ENCODE measurements at regions not wholly inside any gene's neighbourhood (a gene's known extent, or its start where the extent isn't known, plus 50 kb on each side); places are given as distances from the start of the nearest gene placed in this dataset.

DNA sequence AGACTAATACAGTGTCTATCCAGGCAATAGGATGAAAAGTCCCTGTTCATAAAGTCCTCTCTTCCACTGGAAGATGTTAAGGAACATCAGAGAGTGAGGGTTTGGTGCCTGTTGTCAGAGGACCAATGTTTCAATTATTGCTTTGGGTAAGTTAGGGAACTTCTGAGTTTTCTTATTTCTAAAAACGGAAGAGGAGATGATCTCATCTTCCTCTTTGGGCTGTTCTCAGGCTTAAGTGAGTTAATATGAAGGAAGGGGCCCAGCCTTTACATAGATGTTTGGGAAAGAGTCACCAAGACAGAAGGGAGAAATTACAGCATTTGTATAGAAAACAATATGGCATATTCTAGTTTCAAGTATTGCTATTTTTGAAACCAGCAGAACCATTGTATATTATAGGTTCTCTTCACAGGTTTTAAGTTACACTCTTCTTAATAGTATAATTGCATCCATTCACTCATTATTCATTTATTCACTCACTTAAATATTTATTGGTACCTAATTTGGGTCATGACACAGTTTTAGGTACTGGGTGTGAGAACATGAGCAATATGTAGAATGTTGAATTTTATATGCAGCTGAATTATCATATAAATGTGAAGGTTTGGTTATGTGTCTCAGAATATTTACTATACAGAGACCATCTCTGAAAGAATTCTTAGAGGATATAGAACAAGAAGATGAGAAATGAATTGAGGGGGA, 68.5 kb upstream of the LRIG3 start:
- no peak for DNase-seq (ENCODE audit: low read depth in 2 of 2)

DNA sequence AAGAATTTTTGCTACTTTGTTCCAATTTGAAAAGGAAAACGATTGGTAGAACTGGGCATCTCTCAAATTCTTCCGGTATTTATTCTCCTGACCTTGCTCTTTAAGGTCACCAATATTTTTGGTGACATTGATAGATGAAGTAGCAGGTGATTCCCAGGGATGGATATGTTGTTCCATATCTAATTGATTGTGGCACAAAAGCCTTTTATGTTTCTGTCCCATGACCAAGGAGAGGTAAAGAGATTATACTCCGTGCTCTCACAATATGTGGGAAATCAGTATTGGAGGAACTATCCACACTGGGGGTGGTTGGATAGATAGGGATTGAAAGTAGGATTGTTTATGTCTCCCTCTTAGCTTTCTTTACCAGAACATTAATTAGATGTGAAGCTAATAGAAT, 61.7 kb upstream of the LRIG3 start:
- DNase-seq (ENCODE audit: low read depth in 2 of 2): no peak

DNA sequence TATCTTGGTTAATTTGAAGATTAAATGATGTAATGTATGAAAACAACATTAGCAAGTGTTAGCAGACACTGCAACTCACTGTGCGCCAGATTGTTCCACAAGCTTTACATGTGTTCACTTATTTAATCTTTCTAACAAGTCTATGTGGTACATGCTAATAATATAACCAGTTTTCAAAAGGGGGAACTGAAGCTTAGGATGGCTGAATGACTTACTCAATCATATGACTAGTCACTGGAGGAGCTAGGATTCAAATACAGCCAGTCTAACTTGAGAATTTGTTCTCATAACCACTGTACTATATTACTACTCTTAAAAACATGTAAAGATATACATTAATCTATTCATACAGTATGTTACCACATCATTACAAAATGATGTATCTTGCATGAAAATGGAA, 60.5 kb upstream of the LRIG3 start:
- DNase-seq (ENCODE audit: low read depth in 2 of 2): no peak

DNA sequence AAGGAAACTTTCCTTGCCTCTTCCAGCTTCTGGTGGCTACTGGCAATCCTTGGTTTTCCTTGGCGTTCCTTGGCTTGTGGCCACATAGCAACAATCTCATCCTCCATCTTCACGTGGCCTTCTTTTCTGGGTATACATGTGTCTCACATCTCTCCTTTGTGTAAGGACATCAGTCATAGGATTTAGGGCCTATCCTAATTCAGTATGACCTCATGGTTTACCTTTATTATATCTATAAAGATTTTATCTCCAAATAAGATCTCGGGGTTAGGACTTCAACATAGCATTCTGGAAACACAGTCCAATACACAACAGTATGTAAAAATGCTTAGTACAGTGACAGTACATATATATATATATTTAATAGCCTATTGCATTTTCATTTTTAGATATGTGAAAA, 58.4 kb upstream of the LRIG3 start:
- DNase-seq (ENCODE audit: low read depth in 2 of 2): no peak

DNA sequence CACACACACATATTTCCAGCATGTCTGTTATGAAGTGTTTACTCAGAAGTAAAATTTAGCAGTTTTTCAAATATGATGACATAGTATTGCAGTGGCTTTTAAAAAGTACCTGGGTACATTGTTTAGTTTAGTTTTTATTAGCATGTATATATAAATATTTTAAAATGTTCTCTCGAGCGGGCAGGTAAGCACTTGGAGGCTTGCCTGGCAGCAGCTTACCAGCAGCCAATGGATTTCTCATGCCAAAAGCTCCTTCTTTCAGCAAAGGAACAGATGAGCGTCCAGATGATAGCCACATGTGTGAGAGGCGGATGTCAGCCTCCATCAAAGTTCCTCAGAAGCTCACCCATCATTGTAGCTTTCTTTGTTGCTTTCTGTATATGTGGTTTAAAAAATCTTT, 57.2 kb upstream of the LRIG3 start:
- DNase-seq (ENCODE audit: low read depth in 2 of 2): no peak

DNA sequence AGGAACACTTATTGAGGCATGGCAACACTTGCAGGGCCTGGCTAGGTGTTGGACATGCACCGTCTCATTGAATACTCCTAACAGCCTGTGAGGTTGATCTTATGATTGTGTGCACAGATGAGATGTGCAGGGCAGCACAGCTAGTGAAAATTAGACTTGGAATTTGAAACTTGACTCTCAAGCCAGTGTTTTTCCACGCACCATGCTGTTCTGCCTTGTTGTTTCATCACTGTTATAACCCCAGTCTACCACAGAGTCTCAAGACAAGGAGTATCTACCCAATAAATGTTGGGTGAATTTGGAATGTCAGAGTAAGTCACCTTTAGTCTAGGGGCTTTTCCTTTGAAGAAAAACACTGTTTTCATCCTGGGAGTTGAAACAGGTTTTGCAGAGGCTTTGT, 55.8 kb upstream of the LRIG3 start:
- no peak for DNase-seq (ENCODE audit: low read depth in 2 of 2)
